Gastrocnemius medialis (tissue), 4 donors: ENCODE measurements at regions not wholly inside any gene's neighbourhood (a gene's known extent, or its start where the extent isn't known, plus 50 kb on each side); places are given as distances from the start of the nearest gene placed in this dataset.

Experiments used
- ATAC-seq, 2 donors: fragments of 150-250 bp; one replicate each; pipeline ENCODE4 v1.9.1; 2016
- DNase-seq, 2 donors: peaks; one replicate each; pipeline ENCODE4 v3.0.0-alpha.2; 2019
- H3K27ac ChIP-seq, 4 donors: fragments of 200-600 bp; sonication (generic); 1 replicate in 1 of 4; 2 replicates in 3 of 4; pipeline ENCODE4 v1.5.1; 2016 to 2018; ENCODE audit warnings: mild to moderate bottlenecking in 2 of 4, moderate library complexity in 1 of 4
- H3K27me3 ChIP-seq, 3 donors: fragments of 200-600 bp; sonication (generic) in 2 of 3; 1 replicate in 1 of 3; 2 replicates in 2 of 3; pipeline versions ENCODE4 v1.5.1 to v1.6.0; 2016 to 2019; ENCODE audit warnings: mild to moderate bottlenecking in 1 of 3, moderate library complexity in 1 of 3
- H3K36me3 ChIP-seq, 2 donors: fragments of 200-600 bp; sonication (generic) in 1 of 2; one replicate each; pipeline ENCODE4 v1.5.1; 2017 to 2018
- H3K4me1 ChIP-seq, 2 donors: fragments of 200-600 bp; sonication (generic) in 1 of 2; one replicate each; pipeline ENCODE4 v1.5.1; 2016 to 2017; ENCODE audit warnings: mild to moderate bottlenecking in 2 of 2
- H3K4me3 ChIP-seq, 4 donors: fragments of 200-600 bp; sonication (generic) in 3 of 4; 1 replicate in 1 of 4; 2 replicates in 3 of 4; pipeline ENCODE4 v1.5.1; 2016 to 2019; ENCODE audit warnings: mild to moderate bottlenecking in 2 of 4
- H3K9me3 ChIP-seq, 3 donors: fragments of 200-600 bp; sonication (generic) in 2 of 3; 1 replicate in 1 of 3; 2 replicates in 2 of 3; pipeline ENCODE4 v1.5.1; 2016 to 2019
- POLR2A ChIP-seq, 2 donors: fragments of 450-650 bp; IDR thresholded peaks; one replicate each; pipeline ENCODE4 v1.6.1; 2017; ENCODE audit warnings: antibody characterized with exemption in 2 of 2, mild to moderate bottlenecking in 2 of 2, moderate library complexity in 2 of 2
- in situ Hi-C, 4 donors: fragments of 200-750 bp; cut with MboI; loops; one replicate each; pipeline versions ENCODE4 v1.15.0 to v1.8.0; 2017; ENCODE audit warnings: low sequenced_read_pairs in 4 of 4
- intact Hi-C: fragments of 100-400 bp; cut with DNase I; formaldehyde crosslinking; loops from one replicate; pipeline ENCODE4 v1.15.1; 2023; ENCODE audit warnings: low total_unique reads
- TF ChIP-seq, protein P1 (sequence below), 5 experiments: fragments of 450-650 bp in 3 of 5; fragments of 200-600 bp in 2 of 5; sonication (generic) in 2 of 5; IDR thresholded peaks in 4 of 5; conservative IDR thresholded peaks in 1 of 5; 1 replicate in 4 of 5; 2 replicates in 1 of 5; pipeline ENCODE4 v1.5.1; 2016 to 2019; ENCODE audit warnings: antibody characterized with exemption in 5 of 5, mild to moderate bottlenecking in 3 of 5, moderate library complexity in 3 of 5

DNA sequence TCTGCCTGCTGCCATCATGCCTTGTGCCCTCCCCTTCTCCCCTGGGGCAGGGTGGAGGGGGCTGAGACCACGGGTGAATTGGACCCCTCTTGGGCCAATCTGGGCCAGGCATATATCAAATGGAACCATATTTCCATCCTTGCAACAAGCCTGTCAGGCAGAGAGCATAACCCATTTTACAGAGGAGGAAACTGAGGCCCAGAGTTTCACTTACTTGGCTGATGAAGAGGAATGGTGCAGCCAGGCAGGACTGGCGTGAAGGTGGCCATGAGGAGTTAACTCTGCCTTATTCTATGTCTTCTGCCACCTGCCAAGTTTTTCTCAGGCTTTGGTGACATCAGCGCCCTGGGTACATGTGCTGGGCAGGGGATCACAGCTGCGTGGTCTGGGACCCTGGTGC, 155.5 kb upstream of the PCBD1 start:
- no peak for TF ChIP-seq POLR2A (IDR thresholded peaks at IDR 0.05)
- TF ChIP-seq, protein P1, sequence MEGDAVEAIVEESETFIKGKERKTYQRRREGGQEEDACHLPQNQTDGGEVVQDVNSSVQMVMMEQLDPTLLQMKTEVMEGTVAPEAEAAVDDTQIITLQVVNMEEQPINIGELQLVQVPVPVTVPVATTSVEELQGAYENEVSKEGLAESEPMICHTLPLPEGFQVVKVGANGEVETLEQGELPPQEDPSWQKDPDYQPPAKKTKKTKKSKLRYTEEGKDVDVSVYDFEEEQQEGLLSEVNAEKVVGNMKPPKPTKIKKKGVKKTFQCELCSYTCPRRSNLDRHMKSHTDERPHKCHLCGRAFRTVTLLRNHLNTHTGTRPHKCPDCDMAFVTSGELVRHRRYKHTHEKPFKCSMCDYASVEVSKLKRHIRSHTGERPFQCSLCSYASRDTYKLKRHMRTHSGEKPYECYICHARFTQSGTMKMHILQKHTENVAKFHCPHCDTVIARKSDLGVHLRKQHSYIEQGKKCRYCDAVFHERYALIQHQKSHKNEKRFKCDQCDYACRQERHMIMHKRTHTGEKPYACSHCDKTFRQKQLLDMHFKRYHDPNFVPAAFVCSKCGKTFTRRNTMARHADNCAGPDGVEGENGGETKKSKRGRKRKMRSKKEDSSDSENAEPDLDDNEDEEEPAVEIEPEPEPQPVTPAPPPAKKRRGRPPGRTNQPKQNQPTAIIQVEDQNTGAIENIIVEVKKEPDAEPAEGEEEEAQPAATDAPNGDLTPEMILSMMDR (IDR thresholded peaks at IDR 0.05 in 4 of 5, conservative IDR thresholded peaks at IDR 0.05 in 1 of 5) = no peak
- intact Hi-C loops (no loop called here), in situ Hi-C loops (no loop called here)
- Histone ChIP-seq H3K36me3 (no peaks in the 10 kb centered on the region), H3K27me3 (no peaks in the 10 kb centered on the region), H3K27ac (no peak overlapping the region), H3K4me3 (no peak overlapping the region), H3K9me3 (no peaks in the 10 kb centered on the region), H3K4me1 (no peaks in the 10 kb centered on the region)
- DNase-seq = no peak
- ATAC-seq = no peak

GRCh38 chr10:71044720-71045119, 156.4 kb upstream of the PCBD1 start:
- Histone ChIP-seq H3K27ac (no peak overlapping the region), H3K4me1 (no peaks in the 10 kb centered on the region), H3K36me3 (no peaks in the 10 kb centered on the region), H3K9me3 (no peaks in the 10 kb centered on the region), H3K4me3 (no peak overlapping the region), H3K27me3 (no peaks in the 10 kb centered on the region)
- ATAC-seq (no peak), DNase-seq (no peak)
- intact Hi-C loops = no loop called here
- in situ Hi-C loops = no loop called here
- no peak for TF ChIP-seq POLR2A (IDR thresholded peaks at IDR 0.05)
- TF ChIP-seq, protein P1 (IDR thresholded peaks at IDR 0.05 in 4 of 5, conservative IDR thresholded peaks at IDR 0.05 in 1 of 5) = no peak

- Histone ChIP-seq H3K4me1 (no peaks in the 10 kb centered on the region), H3K27me3 (no peaks in the 10 kb centered on the region), H3K4me3 (no peak overlapping the region), H3K36me3 (no peaks in the 10 kb centered on the region), H3K27ac (no peak overlapping the region), H3K9me3 (no peaks in the 10 kb centered on the region)
- no peak for TF ChIP-seq POLR2A (IDR thresholded peaks at IDR 0.05)
- TF ChIP-seq, protein P1 (IDR thresholded peaks at IDR 0.05 in 4 of 5, conservative IDR thresholded peaks at IDR 0.05 in 1 of 5) = no peak
- intact Hi-C loops (no loop called here), in situ Hi-C loops (no loop called here)
- ATAC-seq = no peak
- no peak for DNase-seq
Measured at GRCh38 chr10:71045204-71045809, 156.9 kb upstream of the PCBD1 start.

- ATAC-seq (no peak), DNase-seq (no peak)
- intact Hi-C loops = no loop called here
Measured at GRCh38 chr10:71045936-71046335, 157.6 kb upstream of the PCBD1 start.

More at GRCh38 chr10:71045936-71046335, 157.6 kb upstream of the PCBD1 start:
- in situ Hi-C loops = no loop called here
- no peaks in the 10 kb centered on the region for H3K4me1 ChIP-seq
- H3K27ac ChIP-seq = no peak overlapping the region
- no peak overlapping the region for H3K4me3 ChIP-seq
- TF ChIP-seq, protein P1 (IDR thresholded peaks at IDR 0.05 in 4 of 5, conservative IDR thresholded peaks at IDR 0.05 in 1 of 5) = no peak
- TF ChIP-seq POLR2A (IDR thresholded peaks at IDR 0.05) = no peak
- H3K27me3 ChIP-seq = no peaks in the 10 kb centered on the region
- H3K9me3 ChIP-seq = no peaks in the 10 kb centered on the region
- H3K36me3 ChIP-seq = no peaks in the 10 kb centered on the region
